Ovary (tissue), 7 donors: ENCODE measurements at regions not wholly inside any gene's neighbourhood (a gene's known extent, or its start where the extent isn't known, plus 50 kb on each side); places are given as distances from the start of the nearest gene placed in this dataset.

Source experiments
- DNase-seq, 5 donors: peaks; one replicate each; pipeline ENCODE4 v3.0.0-alpha.2; 2019 to 2020
- H3K27ac ChIP-seq, 2 donors: fragments of 200-600 bp; one replicate each; pipeline versions ENCODE4 v1.5.1 to v1.8.0; 2019 to 2022
- H3K27me3 ChIP-seq: fragments of 200-600 bp; one replicate; pipeline ENCODE4 v1.8.0; 2022
- H3K36me3 ChIP-seq: fragments of 200-600 bp; sonication (generic); one replicate; pipeline ENCODE4 v1.5.1; 2019
- H3K4me1 ChIP-seq: one replicate; pipeline ENCODE4 v1.8.1; 2013; ENCODE audit warnings: mild to moderate bottlenecking, moderate library complexity; ENCODE audit not compliant: insufficient read depth
- H3K4me3 ChIP-seq: fragments of 200-600 bp; sonication (generic); one replicate; pipeline ENCODE4 v1.5.1; 2017
- H3K9me3 ChIP-seq, 2 donors: fragments of 200-600 bp in 1 of 2; sonication (generic) in 1 of 2; one replicate each; pipeline versions ENCODE4 v1.5.1 to v1.8.1; 2013 to 2019; ENCODE audit warnings: mild to moderate bottlenecking in 1 of 2, moderate library complexity in 1 of 2
- CTCF ChIP-seq, 3 donors: fragments of 450-650 bp in 2 of 3; fragments of 200-600 bp in 1 of 3; IDR thresholded peaks; one replicate each; pipeline versions ENCODE4 v1.5.1 to v1.8.0; 2016 to 2022; ENCODE audit warnings: antibody characterized with exemption in 3 of 3, mild to moderate bottlenecking in 1 of 3
- EP300 ChIP-seq: sonication (generic); formaldehyde crosslinking; IDR thresholded peaks from one replicate; pipeline ENCODE4 v1.6.1; 2017; ENCODE audit warnings: antibody characterized with exemption
- POLR2A ChIP-seq: fragments of 450-650 bp; IDR thresholded peaks from one replicate; pipeline ENCODE4 v1.6.1; 2017; ENCODE audit warnings: antibody characterized with exemption, mild to moderate bottlenecking, moderate library complexity
- WGBS, 3 donors: extraction: QIAGEN DNeasy Blood & Tissue Kit in 1 of 3; methylation state at CpG; one replicate each; pipeline versions ENCODE4 v1.1.5 to v1.1.7; 2013 to 2017; 5-methylcytosine and 5-hydroxymethylcytosine counted together
- intact Hi-C, 4 donors: fragments of 100-400 bp; cut with DNase I; formaldehyde crosslinking; loops; one replicate each; pipeline versions ENCODE4 v1.11.0 to v1.15.1; 2022 to 2023
- donor health status: DM: no; HTN: no; CAD: no; lungs with moderate emphysema.
- donor health status: DM: no; HTN: no; CAD: no.
- donor health status: Bipolar disorder and iron deficiency.
- donor health status: DM: no; HTN: no; CAD: no.
- donor health status: DM: yes; HTN: yes; CAD: no.

DNA sequence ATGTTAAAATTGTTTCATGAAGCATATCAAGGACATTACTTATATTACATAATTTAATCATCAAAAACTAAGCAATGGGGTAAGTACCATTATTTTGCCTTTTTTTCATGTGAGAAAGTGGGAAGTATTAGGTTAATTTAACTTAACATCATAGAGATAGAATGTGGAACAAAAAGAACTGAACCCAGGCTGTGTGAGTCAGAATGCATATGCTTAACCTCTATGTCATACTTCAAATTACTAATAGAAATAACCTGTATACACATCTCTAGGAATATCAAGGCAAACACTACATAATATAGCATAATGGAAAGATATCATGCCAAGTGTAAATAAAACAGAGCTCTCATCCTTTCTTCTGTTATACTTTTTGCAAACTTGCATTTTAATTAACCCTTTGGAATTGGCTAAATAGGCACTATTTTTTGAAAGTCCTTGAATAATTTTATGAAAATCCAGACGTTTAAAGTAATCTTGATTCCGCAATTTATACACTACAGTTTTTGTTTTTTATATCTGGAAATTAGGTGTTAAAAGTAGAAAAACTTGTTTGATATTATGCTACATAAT, 777.7 kb downstream of the SLC6A15 start:
- Histone ChIP-seq H3K4me1 (no peaks in the 10 kb centered on the region), H3K9me3 (no peaks in the 10 kb centered on the region), H3K27me3 (no peaks in the 10 kb centered on the region), H3K4me3 (no peak overlapping the region), H3K27ac (no peak overlapping the region), H3K36me3 (no peaks in the 10 kb centered on the region)
- intact Hi-C loops = no loop called here
- TF ChIP-seq CTCF (IDR thresholded peaks at IDR 0.05) (no peak), POLR2A (no peak), EP300 (no peak)
- DNase-seq = no peak
- 45 to 58% (median 47%) methylated on average over 2 of the region's 2 CpGs for WGBS, 3 donors

- H3K27ac ChIP-seq = no peak overlapping the region
- 43 to 68% (median 50%) methylated on average over 2 of the region's 2 CpGs for WGBS, 3 donors
- no peaks in the 10 kb centered on the region for H3K27me3 ChIP-seq
- no peak overlapping the region for H3K4me3 ChIP-seq
- DNase-seq = no peak
- no peaks in the 10 kb centered on the region for H3K36me3 ChIP-seq
- no peaks in the 10 kb centered on the region for H3K9me3 ChIP-seq
- no peak for TF ChIP-seq EP300
- no peak for TF ChIP-seq POLR2A
- TF ChIP-seq CTCF (IDR thresholded peaks at IDR 0.05) = no peak
- intact Hi-C loops = no loop called here
- no peaks in the 10 kb centered on the region for H3K4me1 ChIP-seq
Observed at GRCh38 chr12:84131076-84131475, 781.5 kb downstream of the SLC6A15 start.

GRCh38 chr12:84128117-84128991, 784.2 kb downstream of the SLC6A15 start:
- Histone ChIP-seq H3K27me3 (no peaks in the 10 kb centered on the region), H3K27ac (no peak overlapping the region), H3K9me3 (no peaks in the 10 kb centered on the region), H3K36me3 (no peaks in the 10 kb centered on the region), H3K4me1 (no peaks in the 10 kb centered on the region), H3K4me3 (no peak overlapping the region)
- TF ChIP-seq CTCF (IDR thresholded peaks at IDR 0.05) (no peak), EP300 (no peak), POLR2A (no peak)
- WGBS, 3 donors = 84 to 89% (median 84%) methylated on average over 25 of the region's 25 CpGs
- intact Hi-C loops = no loop called here
- DNase-seq = no peak

DNA sequence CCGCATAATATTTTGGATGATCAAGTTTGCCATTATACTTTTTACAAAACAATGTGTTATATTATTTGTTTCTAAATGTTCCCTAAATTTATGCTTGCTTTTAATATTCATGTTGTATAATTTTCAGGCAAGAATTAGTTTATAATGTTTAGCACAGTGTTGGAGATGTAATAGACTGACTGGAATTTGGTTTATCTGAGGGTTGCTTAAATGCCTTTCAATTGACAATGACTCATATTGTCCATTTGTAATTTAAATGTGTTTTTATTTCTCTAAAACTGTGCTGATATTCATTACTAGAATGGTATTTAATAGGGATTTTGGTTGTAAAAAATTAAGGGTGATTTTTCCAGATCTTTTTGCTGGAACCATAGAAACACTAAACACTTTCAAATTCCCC, 788.4 kb downstream of the SLC6A15 start:
- Histone ChIP-seq H3K27ac (no peak overlapping the region), H3K4me3 (no peak overlapping the region), H3K36me3 (no peaks in the 10 kb centered on the region), H3K27me3 (no peaks in the 10 kb centered on the region), H3K4me1 (no peaks in the 10 kb centered on the region), H3K9me3 (no peaks in the 10 kb centered on the region)
- TF ChIP-seq POLR2A (no peak), EP300 (no peak), CTCF (IDR thresholded peaks at IDR 0.05) (no peak)
- WGBS, 3 donors = 90 to 100% (median 93%) methylated on average over 1 of the region's 1 CpG
- DNase-seq = no peak
- intact Hi-C loops = no loop called here
